ENCODE measurements at regions not wholly inside any gene's neighbourhood (a gene's known extent, or its start where the extent isn't known, plus 50 kb on each side); places are given as distances from the start of the nearest gene placed in this dataset.

- POLR2A ChIA-PET = no interaction called here
- TF ChIP-seq CTCF (IDR thresholded peaks at IDR 0.05; ENCODE audit: control extremely low read depth, extremely low read depth, low read depth, missing control alignments) = no peak
- CTCF ChIA-PET = interaction anchor here (1.9 kb wide), 1 partner anchor 12 kb away, joined by 4 read pairs; no protein-coding TSS in a partner anchor
- DNase-seq (ENCODE audit: extremely low spot score) = no peak
These were observed 102.3 kb upstream of the ZNF521 start for GRCh38 chr18:25454270-25454659.

- no peak for TF ChIP-seq CTCF (IDR thresholded peaks at IDR 0.05; ENCODE audit: control extremely low read depth, extremely low read depth, low read depth, missing control alignments)
- CTCF ChIA-PET = interaction anchor here (1.9 kb wide), 1 partner anchor 13 kb away, joined by 4 read pairs; no protein-coding TSS in a partner anchor
- DNase-seq (ENCODE audit: extremely low spot score) = no peak
- POLR2A ChIA-PET = no interaction called here
These were observed 101.7 kb upstream of the ZNF521 start for GRCh38 chr18:25453556-25454269.

- ChIA-PET CTCF (no interaction called here), POLR2A (no interaction called here)
- TF ChIP-seq CTCF (IDR thresholded peaks at IDR 0.05; ENCODE audit: control extremely low read depth, extremely low read depth, low read depth, missing control alignments) = no peak
- DNase-seq (ENCODE audit: extremely low spot score) = no peak
These were observed 99.2 kb upstream of the ZNF521 start for GRCh38 chr18:25451077-25451658.

- no peak for TF ChIP-seq CTCF (IDR thresholded peaks at IDR 0.05; ENCODE audit: control extremely low read depth, extremely low read depth, low read depth, missing control alignments)
- POLR2A ChIA-PET = no interaction called here
- no peak for DNase-seq (ENCODE audit: extremely low spot score)
- CTCF ChIA-PET = interaction anchor here (1.0 kb wide), 1 partner anchor 53 kb away, joined by 3 read pairs; no protein-coding TSS in a partner anchor
These were observed 97.1 kb upstream of the ZNF521 start for GRCh38 chr18:25449046-25449445.

- TF ChIP-seq CTCF (IDR thresholded peaks at IDR 0.05; ENCODE audit: control extremely low read depth, extremely low read depth, low read depth, missing control alignments) = peak; percentile 12
- DNase-seq (ENCODE audit: extremely low spot score) = no peak
These were observed 95.0 kb upstream of the ZNF521 start for GRCh38 chr18:25446972-25447371.

GRCh38 chr18:25445430-25445829 is 93.5 kb upstream of the ZNF521 start:
- POLR2A ChIA-PET = no interaction called here
- DNase-seq (ENCODE audit: extremely low spot score) = no peak
- TF ChIP-seq CTCF (IDR thresholded peaks at IDR 0.05; ENCODE audit: control extremely low read depth, extremely low read depth, low read depth, missing control alignments) = no peak
- CTCF ChIA-PET = no interaction called here

More at GRCh38 chr18:25446972-25447371, 95.0 kb upstream of the ZNF521 start:
- ChIA-PET CTCF (no interaction called here), POLR2A (no interaction called here)

All from GM10248 (cell line).